NCI-H2171 (cell line): ENCODE measurements at regions not wholly inside any gene's neighbourhood (a gene's known extent, or its start where the extent isn't known, plus 50 kb on each side); places are given as distances from the start of the nearest gene placed in this dataset.

ENCODE experiments used
- DNase-seq: peaks from one replicate; lab custom pipeline; 2025; lab: John Stamatoyannopoulos, UW

DNA sequence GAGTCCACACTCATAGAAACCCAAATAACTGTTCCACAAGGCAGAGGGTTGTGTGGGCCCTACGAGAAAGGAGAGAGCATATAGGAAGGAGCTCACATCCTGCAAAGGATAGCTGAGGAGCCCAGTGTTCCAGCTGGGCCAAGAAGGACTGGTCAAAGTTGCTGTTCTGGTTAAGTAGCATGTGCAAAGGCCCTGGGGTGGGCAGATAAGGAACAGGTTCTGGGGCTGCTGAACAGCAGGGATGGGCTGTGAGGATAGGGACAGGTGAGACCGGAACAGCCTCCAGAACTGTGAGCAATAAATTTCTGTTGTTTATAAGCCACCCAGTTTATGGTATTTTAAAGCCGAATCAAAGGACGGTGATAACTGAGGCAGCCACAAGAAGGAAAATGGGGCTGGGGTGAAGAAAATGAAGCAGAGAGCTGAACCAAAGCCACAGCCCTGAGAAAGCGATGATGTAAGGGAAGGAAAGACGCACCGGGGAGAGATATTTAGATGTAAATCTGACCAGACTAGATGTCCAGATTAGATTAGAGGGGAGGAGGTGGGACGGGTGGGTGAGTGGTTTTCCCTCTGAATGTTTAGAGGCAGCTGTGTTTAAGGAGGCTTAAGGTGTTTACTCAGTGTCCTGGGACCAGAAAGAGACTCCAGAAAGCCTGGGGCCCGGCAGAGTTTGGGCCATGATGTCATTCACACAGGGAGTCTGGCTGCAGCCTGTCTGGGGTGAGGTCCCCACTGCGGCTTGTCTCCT, 180.8 kb upstream of the BCOR start:
- DNase-seq, result no peak

DNA sequence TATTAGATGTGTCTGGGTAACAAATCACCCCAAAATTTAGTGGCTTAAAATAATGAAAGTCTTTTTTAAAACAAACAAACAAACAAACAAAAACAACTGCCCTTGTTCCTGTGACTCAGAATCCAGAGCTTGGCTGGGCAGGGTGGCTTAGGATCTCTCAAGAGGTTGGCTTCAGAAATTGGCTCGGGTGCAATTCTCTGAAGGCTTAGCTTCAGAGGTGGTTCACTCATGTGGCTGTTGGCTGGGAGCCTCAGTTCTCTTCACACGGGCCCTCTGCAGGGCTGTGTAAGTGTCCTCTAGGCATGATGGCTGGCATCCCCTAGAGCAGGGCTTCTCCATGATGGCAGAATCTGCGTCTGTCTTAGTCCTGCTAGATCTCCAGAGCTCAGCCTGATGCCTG, 179.9 kb upstream of the BCOR start:
- DNase-seq, result no peak

DNA sequence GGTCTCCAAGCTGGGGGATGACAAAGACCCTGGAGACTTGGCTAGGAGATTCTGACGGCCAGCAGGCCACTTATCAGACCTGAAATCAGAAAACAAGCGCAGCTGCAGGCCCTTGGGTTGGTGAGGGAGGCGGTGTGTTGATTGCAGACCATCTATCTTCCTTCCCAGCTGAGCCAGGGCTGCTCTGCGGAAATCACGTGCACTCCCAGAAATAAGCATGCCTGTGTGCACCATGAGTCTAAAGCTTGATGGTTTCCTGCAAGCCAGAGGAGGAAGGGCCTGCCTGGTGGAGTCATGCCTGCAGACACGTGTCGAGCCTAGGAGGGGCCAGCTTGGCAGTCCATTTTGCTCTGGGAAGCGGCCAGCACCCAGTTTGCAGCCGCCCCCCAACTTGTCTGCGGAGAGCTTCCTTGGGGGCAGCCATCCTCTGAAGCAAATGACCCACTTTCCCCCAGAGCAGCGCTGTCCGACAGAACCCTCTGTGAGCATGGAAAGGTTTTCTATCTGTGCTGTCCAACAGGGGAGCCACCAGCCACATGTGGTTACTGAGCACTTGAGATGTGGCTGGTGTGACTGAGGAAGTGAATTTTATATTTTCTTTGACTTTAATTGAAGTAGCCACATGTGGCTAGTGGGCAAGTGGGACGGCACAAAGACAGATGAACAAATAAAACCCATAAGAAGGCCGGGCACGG, 175.7 kb upstream of the BCOR start:
- DNase-seq, result no peak

DNA sequence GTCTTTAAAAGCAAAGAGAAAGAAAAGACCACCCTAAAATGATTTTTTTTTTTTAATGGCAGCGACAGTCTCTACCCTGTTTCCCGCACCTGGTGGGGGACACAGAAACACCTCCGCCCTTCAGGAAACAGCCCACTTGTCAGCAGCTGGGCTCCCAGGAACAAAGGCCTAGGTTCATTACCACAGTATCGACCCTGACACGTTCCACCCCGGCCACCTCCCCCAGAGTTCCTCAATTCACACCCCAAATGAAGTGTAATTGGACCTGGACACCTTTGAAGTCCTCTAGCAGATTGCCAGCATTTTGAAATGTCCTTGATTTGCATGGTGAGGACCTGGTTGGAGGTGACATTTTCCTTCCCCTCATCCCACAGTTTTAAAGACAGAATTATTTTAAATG, 175.0 kb upstream of the BCOR start:
- DNase-seq, result no peak

DNA sequence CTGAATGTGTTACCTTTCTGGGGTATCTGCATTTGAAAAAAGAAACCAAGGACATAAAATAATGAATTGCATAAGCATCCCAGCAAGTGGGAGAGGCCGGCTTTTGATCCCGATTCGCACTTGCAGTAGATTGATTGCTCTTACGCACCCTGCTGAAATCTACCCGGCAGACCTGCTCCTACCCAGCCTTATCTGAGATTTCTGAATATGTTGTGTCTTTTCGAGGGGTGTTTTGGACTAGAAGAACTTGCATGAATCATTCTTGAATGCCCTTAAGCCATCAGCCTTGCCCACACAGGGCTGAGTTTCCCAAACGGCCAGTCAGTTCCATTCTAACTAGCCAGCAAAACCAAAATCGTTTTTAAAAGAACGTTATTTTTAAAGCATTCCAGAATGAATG, 174.4 kb upstream of the BCOR start:
- no peak for DNase-seq

DNA sequence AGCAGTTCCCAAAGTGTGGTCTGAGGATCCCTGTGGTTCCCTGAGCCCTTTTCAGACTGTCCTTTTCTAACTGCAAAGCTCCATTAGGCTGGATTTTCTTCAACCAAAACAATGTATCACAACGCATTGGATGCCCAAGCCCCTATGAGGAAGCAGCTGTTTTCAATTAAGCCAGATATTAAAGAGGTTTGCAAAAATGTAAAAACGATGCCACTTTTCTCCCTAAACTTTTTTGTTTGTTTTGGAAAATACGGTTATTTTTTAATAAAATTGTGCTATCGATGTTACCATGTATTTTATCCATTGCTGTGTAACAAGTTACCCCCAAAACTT, 170.4 kb upstream of the BCOR start:
- no peak for DNase-seq

DNA sequence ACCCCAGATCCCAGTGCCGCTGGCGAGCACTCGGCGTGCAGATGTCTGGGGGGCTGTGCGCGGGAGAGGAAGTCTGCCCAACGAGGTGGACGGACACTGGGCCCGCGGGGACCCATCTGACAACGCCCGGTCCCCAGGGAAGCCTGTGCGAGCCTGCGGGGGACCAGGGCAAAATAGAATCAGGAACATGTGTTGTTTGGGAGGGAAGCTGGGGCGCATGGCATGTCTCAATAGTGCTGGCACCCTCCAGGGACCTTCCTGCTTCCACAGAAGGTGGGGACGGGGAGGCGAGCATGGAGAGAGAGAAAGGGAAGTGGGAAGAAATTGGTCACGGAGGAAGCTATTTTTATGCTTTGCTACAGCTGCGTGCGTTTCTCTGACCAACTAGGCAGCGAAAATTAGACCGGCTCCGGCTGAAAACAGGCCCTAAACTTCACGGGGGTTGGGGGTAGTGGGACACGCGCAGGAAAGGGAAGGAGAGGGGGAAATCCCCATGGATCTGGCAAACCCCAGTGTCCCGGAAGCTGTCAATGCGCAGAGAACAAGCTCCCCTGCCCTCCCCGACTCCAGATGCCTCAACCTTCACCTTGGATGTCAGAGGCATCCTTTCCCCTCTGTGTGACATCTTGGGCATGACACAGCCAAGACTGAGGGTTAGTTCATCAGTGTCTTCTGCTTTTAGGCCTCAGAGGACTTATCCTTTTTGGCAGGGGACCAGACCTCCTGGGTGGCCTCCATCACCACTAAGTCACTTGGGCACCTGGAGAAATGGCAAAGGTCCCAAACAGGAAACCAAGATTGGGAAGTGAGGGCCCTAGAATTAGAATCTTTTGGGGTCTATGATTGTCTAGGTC, 169.8 kb upstream of the BCOR start:
- peak; percentile 29 for DNase-seq

DNA sequence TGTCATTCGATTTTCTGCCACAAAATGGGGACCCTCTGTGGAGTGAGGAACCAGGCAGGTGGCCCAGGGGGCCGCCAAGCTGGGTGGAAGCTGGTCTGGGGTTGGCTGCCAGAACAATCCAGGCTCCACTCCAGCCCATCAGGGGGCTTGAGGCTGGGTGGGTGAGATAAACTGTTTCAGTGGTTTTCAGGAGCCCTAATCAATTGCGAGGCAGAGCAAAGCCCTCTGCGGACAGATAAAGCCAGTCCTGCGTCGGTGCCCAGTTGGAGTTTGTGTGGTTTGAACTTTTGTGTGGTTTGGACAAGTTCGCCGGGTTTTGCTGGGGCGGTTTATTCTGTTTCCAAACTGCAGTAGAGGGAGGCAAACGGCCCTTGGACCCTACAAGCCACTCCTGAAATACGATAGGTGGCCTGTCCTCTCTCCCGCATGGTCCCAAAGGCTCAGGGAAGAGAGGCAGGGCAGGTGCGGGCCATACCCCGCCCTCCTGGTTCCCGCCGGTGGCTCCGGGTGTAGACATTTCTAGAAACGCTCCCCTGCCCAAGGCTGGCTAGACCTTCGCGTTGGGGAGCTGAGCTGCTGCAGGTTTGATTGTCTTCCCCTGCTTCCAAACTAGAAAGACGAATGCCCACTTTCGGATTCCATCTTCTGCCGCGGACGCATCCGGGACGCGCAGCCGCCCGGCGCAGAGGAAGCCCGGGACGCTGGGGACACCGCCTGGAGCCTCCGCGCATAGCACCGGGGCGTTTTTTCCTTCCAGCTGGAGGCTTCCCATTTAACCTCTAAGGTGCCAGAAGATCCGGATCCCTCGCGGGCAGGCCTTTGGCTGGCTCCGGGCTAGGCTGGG, 169.0 kb upstream of the BCOR start:
- DNase-seq, result peak; percentile 60

DNA sequence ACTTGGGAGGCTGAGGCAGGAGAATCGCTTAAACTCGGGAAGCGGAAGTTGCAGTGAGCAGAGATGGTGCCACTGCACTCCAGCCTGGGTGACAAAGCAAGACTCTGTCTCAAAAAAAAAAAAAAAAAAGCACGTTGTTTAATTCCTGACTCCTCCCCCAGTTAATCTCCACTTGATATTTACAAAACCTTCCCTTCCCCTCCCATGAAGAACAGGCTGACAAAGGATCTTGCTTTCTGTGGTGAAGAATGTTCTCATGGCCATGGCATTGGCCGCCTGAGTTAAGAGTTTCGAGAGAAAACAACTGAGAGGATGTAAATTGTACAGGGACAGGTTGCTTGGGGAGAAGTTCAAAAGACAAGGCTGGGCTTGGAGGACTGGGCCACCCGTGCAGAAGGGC, 168.2 kb upstream of the BCOR start:
- DNase-seq, result no peak

DNA sequence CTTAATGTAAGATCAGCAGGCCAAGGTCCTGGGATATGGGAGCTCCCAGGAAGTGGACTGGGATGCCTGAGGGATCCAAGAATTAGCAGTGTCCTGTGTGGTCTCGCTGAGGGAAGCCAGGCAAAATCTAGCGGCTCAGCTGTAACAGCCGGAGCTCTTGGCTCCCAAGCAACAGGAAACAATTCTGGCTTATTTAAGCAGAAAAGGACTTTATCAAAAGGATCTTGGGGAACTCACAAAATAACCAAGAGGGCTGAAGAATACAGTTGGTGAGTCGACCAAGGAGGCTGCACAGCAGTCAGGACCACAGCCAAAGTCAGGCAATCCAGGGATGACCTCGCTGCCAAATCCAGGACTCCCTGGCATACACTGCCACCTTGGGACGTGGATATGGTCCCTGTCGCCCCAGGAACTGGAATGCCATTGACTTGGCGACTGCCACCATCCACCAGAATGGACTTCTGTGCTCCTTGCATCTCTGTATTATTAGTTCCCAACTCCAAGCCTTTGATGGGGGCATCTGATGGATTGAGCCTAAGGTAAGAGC, 165.3 kb upstream of the BCOR start:
- no peak for DNase-seq

DNA sequence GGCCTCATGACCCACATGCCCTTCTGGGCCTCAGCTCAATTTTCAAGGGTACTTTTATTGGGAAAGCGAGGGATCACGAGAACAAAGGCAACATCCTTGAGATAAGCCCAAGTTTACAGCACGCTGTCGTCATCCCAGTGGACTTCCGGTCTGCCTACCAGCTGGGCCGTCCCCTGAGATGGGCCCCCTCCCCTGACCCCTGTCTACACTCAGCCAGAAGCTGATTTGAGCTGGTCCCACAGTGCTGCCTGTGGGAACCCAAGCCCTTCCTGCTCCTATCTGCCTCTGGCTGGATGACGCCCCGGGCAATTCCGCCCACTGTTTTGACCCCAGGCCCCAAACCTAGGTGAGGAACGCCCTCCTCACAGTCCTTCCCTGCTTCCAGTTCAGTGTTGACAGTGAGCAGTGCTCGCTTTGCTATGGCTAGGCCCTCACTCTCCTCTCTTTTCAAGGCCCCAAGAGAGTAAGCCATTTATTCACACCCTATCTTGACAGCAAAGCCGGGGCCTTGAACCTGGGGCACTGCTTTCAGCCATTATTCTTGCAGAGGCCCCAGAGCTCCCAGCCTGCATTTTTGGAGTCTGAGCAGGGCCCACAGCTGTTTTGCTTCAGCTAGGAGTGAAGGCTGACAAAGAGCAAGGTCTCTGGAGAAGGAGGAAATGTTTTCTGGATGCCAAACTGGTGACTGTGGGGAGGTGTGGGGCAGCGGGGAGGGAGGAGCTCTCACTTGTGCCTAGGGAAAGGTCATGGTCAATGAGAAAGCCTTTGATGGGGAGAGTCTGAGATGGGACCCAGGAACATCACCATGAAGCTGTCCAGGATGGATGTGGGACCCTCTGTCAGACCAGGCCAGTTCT, 164.6 kb upstream of the BCOR start:
- no peak for DNase-seq

DNA sequence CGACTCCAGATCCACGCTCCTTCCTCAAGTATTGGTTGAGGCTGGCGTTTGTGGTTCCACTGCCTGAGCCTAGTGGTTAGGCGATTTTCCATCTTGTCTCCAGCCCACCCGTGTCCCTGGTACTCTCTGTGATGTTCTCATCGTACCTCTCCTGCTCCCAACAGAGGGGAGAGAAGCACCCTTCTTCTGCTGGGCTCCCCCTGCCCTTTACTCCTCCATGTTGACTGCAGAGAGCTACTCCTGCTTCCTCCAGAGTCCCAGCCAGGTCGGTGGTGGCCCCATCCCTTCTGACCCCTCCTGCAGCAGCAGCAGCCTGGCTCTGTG, 164.0 kb upstream of the BCOR start:
- DNase-seq, result no peak

DNA sequence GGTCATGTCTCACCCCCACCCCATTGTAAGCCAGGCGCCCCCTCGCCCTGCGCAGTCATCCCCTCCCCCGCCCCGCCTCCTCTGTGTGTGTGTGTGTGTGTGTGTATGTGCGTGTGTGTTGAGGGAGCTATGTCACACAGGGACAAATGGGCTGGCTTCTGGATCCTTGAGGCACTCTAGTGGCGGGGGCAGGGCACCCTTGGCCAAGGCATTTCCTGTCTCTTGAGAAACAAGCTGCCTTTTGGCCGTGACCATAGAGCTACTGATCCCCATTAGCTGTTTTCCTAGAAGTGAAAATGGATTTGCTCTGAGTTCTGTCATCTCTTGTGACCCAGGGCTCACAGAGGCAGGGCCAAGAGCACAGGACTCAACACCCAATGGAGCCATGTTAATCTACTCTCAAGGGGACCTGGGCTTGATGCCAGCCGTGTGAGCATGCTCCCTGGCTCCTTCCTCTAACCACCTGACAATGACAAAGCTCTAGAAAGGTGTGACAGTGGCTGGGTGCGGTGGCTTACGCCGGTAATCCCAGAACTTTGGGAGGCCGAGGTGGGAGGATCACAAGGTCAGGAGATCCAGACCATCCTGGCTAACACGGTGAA, 162.5 kb upstream of the BCOR start:
- DNase-seq, result no peak

DNA sequence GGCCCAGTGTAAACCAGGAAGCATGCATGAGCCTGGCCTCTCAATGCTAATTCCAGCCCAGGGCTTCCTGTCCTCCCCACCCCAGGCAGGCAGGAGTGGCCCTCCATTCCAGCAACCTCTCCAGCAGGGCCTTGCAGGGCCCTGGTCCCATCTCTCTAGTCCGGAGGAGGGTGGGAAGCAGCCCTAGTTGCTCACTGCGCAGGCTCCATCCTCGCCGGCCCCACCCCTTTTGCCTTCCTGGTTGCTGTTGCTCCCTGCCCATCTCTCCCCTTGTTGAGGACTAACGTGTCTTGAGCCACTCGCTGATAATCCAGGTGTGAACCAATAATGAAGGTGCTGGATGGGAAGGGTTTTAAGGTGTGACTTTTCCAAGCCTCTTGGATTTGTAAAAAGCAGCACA, 161.2 kb upstream of the BCOR start:
- no peak for DNase-seq

DNA sequence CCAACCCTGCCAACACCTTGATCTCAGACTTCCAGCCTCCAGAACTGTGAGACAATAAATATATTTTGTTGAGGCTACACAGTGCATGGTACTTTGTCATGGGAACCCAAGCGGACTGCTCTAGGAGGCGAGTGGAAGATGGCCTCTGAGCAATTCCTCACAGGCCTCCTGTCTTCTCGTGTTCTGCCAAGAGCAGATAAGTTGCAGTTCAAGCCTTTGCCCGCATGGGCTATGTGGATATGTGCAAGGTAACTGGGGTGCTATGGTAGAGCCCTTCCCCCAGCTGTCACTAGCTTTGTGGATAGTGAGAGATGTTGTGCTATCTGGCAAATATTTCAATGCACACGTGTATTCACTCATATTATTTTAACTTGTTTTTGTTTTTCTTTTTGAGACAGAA, 156.0 kb upstream of the BCOR start:
- DNase-seq, result no peak

DNA sequence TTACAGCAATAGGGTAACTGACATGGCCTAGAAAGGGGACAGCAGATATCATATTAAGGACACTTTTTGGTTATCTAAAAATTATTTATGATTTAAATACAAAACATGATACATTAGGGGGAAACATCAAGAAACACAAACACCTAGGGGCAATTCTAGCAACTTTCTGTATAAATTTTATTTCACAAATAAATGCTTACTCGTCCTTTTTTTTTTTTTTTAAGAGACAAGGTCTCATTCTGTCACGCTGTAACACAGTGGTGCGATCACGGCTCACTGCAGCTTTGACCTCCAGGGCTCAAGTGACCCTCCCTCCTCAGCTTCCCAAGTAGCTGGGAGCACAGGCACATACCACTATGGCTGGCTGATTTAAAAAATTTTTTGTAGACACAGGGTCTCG, 151.8 kb upstream of the BCOR start:
- DNase-seq, result no peak

DNA sequence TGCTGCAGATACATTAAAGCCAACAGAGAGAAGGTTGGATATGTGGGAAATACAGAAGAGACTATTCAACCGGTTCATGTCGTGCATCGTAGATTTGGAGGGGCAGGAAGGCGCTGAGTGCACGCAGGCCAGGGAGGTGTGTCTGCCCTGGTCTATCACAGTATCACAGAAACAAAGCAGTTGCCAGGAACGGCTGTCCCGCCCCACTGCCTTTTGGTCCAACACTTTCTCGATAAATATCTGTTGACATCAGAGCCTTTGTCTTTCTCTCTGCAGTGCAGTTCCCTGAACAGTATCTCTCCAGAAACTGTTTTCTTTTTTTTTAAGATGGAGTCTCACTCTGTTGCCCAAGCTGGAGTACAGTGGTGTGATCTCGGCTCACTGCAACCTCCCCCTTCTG, 151.1 kb upstream of the BCOR start:
- DNase-seq, result no peak

DNA sequence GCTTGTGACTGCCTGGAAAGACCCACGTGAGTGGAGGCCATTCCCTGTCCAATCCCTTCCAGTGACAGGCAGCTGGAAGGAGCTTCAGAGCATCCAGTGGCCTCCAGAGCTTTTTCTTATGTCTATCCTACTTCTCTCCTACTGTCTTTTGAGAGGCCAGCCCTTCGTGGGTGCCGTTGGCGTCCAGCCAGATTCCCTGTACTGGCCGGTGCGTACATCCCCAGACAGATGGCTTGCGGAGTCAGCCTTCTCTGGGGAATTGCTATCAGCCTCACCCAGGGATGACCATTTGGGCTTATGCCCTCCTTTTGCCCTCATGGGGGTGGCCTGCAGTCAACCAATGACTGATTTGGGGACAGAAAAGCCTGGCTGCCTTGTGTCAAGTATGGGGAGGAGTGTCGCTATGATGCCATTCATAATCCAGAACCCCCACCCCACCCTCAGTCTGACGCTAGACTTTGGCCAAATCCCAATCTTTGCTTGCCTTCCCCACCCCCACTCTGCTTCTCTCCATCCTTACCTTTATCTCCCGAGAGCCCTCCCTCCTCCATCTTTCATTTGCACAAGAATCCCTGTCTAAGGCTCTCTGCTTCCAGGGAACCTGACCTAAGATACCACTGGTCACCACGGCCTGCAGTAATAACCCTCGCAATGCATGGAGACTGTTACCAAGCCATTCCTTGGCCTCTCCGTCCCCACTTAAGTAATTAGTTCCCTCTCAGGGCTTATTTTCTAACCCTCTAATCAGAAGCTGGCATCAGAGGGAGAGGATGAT, 150.3 kb upstream of the BCOR start:
- DNase-seq, result no peak

DNA sequence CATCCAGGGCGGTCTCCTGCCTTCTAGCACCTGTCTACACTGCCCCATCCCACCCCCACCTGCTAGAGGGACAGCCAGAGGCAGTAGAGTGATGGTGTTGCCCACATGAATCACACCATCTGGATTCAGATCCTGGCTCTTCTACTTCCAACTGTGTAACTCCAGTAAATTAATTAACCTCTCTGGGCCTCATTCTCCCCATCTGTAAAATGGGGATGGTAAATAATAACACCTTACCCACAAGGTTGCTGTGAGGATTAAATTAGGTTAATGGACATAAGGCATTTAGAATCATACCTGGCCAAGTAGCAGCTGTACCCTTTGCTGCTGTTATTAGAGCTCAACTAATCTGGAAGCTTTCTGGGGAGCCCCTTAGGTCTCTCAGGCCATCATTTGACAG, 149.6 kb upstream of the BCOR start:
- DNase-seq, result no peak

DNA sequence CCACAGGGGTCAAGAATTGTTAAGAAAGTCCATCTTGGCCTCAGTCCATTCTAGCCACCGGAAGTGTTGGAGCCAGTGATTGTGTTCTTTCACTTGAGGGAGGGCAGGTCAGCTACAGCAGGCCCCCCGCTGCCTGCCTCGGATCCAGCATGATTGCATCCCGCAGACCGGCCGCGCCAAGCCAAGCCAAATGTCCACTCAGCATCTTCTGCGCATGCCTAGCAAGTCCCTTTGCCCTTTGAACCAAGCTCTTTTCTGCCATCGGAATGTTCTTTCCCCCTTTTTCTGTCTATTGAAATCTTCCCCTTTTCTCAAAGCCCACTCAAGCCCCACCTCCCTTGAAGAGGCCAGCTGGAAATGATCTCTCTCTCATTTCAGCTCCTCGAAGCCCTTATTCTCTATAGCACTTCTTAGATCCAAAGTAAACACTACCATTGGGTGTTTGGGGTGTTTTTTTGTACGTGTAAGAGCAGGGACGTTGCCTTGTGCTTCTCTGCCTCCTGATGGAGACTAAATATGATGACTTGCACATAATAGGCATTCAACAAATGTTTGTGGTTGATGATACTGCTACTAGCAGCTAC, 147.8 kb upstream of the BCOR start:
- DNase-seq, result no peak
